ENCODE measurements at regions not wholly inside any gene's neighbourhood (a gene's known extent, or its start where the extent isn't known, plus 50 kb on each side); places are given as distances from the start of the nearest gene placed in this dataset.
"Not testable (repeated sequence)": the region's sequence is repeated elsewhere in the genome, so short reads cannot be mapped to it uniquely, and the experiment has no call there.

- DNase-seq, result no peak
These were observed 178.6 kb downstream of the ZNF674 start for GRCh38 chrX:46366381-46367207.

DNA sequence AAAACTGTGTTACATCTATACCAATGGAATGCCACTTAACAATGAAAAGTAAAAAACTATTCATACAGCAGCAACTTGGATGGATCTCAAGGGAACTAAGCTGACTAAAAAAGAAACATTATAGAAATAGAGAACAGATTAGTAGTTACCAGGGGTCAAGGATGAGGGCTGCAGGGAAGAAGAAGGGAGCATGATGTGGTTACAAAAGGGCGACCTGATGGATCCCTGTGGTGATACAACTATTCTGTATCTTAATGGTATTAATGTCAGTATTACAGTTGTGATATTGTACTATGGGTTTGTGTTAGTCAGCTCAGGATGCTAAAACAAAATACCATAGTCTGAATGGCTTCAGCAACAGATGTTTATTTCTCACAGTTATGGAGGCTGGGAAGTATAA is 190.7 kb downstream of the ZNF674 start:
- no peak for DNase-seq

- no peak for DNase-seq
These were observed 203.4 kb downstream of the ZNF674 start for GRCh38 chrX:46341767-46342322.

DNA sequence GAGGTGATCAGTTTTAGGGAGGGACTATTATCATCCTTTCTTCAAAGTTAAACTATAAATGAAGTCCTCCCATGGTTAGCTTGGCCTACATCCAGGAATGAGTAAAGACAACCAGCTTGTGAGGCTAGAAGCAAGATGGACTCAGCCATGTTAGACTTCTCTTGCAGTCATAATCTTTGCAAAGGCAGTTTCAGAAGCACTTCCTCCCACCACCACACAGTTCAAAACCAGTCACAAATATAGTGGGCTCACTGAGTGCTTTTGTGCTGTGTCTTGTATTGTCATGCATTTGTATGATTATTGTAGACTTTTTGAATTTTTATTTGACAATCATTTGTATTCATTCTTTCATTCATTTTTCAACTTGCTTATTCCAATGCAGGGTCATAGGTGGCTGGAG is 204.5 kb downstream of the ZNF674 start:
- DNase-seq, result no peak

- no peak for DNase-seq
These were observed 211.7 kb downstream of the ZNF674 start for GRCh38 chrX:46333550-46333949.

DNA sequence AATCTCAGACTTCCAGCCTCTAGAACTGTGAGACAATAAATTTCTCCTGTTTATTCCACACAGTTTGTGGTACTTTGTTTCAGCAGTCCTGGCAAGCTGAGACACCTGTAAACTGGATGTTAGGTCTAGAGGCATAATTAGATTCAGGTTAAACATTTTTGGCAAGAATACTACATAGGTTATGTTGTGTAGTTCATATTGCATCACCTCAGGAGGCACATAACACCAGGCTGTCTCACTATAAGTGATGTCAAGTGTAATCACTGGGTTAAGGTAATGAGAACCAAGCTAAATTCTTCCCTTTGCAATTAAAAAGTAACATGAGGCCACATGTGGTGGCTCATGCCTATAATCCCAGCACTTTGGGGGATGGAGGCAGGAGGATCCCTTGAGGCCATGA is 214.2 kb downstream of the ZNF674 start:
- no peak for DNase-seq

- DNase-seq, result no peak
These were observed 214.7 kb downstream of the ZNF674 start for GRCh38 chrX:46330513-46330912.

DNA sequence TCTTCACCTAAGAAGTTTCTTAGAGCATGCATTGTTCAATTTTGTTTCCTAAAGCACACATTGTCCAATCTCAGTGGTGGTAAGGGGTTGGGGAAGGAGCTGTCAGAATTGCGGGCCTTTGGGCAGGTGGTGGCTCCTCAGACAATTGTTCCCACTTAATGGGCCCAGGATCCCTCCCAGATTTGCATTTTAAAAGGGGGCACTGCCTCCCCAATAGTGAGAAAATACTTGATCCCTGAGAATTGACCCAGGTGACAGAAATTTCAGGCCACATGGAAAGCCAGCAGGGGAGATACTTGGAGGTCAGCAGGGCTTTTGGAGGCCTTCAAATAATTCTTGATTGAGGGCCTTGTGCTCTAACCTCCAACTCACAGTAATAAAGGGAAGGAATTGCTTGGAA is 217.1 kb downstream of the ZNF674 start:
- no peak for DNase-seq

- DNase-seq, result no peak
These were observed 217.6 kb downstream of the ZNF674 start for GRCh38 chrX:46327566-46328115.

- DNase-seq, result peak in 1 of 3 donors; percentile 4
These were observed 219.1 kb downstream of the ZNF674 start for GRCh38 chrX:46326161-46326560.

- DNase-seq, result no peak
These were observed 219.8 kb downstream of the ZNF674 start for GRCh38 chrX:46325312-46325877.

DNA sequence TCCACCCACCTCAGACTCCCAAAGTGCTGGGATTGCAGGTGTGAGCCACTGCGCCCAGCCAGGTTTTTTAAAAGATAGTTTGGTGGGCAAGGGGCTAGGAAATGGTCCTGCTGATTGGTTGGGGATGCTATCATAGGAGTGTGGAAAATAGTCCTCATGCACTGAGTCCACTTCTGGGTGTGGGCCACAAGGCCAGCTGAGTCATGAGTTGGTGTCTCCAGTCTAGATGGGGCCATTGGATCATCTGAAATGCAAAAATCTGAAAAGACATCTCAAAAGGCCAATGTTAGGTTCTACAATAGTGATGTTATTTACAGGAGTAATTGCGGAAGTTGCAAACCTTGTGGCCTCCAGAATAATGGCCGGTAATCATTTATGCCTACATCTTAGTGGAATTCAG is 221.1 kb downstream of the ZNF674 start:
- DNase-seq, result no peak

- DNase-seq, result not testable (repeated sequence)
These were observed 222.3 kb downstream of the ZNF674 start for GRCh38 chrX:46322929-46323328.

DNA sequence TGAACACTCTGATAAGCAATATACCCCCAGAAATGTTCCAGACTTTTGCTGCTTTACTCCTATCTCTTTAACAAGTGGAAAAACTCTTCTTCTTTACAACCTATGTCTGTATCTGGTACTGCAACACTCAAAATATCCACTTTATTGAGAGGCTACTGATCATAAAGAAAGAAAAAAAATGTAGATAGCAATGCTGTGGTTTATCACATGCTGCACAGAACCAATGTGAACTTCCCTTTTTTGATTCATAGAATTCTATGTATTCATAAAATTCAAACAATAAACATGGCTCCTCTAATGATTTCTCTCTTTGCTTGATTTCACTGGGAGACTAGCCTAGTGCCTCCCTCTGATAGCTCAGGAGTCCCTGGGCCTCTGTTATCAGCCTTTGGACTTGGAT is 223.5 kb downstream of the ZNF674 start:
- peak in 1 of 3 donors; percentile 8 for DNase-seq

DNA sequence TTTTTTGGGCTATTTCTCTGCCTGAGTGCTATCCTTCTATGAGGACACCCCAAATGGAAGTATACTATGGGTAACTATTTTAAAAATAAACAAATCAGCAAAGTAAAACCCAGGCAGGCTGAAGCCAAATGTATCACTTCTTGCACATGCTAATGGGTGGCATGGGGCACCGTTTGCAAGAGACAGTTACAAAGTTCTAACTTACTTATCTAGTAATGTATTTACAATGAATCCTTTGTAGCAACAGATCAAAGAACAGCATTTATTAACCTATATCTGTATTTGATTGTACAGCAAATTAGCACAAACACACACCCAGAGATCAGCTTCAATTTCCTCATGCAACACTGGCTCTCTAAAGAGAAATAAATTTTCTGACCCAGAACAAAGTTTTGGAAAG is 225.5 kb downstream of the ZNF674 start:
- DNase-seq, result no peak

- DNase-seq, result no peak
These were observed 226.7 kb downstream of the ZNF674 start for GRCh38 chrX:46318551-46318950.

DNA sequence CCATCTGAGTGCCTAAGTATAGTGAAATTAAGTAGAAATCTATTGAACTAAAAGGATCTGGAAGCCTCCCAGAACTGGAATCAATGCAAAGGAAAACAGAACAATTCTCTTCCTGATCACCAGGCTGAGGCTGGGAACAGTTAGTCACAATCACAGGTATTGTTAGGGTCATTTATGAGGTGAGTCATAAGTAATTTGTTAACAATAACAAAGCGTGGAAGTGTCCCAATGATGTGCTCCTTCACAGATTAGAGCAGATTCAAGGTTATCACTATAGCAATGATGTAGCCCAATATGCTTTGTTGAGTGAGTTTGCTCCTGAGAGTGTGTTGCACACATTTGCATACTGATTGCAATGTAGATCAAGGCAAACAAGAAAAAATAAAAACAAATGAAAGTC is 228.1 kb downstream of the ZNF674 start:
- DNase-seq, result no peak

DNA sequence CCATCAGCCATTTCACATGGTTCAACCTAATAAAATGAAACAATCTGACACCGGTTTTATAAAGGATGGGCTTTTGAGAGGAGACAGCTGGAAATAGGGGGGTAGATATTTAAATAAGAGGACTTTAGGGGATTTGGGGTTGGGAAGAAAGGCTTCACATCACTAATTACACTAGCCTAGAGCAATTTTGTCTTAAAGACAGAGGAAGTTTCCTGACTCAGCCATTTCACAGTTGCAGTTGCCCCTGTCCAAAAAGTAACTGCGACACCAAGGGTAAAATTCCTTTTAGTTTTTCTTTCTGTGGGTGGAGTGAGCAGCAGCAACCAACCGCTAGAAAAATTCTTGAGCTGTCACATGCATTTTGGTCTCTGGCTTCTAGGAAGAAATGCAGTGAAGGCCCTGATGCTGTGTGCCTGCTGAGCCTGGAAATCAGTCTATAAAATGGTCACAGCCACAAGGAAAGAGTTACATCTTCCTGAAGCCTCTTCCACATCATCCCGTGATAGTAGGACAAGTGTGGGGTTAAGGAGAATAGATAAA is 233.6 kb downstream of the ZNF674 start:
- no peak for DNase-seq

GRCh38 chrX:46310815-46311497 is 234.3 kb downstream of the ZNF674 start:
- DNase-seq, result no peak

DNA sequence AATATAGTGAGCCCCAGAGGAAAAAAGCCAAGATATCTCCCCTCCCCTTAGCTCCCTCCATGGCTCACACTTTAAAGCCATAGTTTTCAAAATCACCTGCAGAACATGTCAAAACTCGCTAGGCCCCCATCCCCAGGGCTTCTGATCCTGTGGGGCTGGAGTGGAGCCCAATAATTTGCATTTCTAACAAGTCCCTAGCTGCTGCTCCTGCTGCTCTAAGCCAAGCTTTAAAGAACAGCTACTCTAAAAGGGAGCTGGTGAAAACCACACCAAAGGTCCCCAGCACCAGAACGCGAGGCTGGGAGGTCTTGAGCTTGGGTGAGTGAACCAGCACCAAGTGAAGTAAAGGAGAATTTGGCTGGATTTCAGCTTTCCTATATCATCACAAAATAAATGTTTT is 237.1 kb downstream of the ZNF674 start:
- DNase-seq, result no peak

DNA sequence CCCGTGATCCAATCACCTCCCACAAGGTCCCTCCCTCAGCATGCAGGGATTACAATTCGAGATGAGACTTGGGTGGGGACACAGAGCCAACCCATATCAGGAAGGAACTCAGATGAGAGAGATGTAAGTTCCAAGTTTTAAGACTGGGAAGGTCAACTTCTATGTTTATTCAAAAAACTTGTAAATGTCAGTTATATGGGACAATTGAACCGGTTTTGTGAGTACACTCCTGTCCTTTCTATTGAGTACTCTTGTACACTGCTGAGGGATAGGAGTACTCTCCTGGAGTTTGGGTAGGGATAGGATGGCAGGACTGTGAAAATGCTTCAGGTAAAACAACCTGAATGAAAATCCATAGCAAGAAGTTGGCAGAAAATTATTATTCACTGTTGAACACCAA is 239.1 kb downstream of the ZNF674 start:
- DNase-seq, result no peak

- DNase-seq, result no peak
These were observed 239.8 kb downstream of the ZNF674 start for GRCh38 chrX:46305431-46305830.

DNA sequence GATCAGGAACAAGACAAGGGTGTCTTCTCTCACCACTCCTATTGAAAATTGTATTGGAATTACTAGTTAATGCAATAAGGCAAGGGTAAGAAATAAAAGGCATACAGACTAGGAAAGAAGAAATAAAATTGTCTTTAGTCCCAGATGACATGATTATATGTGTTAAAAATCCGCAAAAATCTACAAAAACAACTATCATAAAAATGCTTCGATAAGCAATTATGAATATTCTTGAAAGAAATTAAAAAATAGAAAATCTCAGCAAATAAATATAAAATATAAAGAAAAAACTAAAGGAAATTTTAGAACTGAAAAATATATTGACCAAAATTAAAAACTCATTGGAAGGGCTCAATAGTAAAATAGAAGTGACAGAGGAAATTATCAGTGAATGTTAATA is 243.3 kb downstream of the ZNF674 start:
- DNase-seq, result no peak
